ENCODE measurements at regions not wholly inside any gene's neighbourhood (a gene's known extent, or its start where the extent isn't known, plus 50 kb on each side); places are given as distances from the start of the nearest gene placed in this dataset.

DNA sequence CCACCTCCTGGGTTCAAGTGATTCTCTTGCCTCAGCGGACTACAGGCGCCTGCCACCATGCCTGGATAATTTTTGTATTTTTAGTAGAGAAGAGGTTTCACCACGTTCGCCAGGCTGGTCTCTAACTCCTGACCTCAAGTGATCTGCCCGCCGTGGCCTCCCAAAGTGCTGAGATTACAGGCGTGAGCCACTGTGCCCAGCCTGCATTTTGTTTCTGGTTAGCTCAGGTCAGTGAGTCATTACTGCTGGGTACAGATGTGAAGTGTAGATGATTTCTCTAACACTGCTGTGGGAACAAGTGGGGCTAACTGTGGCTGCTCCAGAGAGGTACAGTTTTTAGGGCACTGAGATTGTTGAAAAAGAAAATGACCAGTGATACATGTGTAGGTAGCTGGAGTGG is 188.6 kb downstream of the PRL start:
- Histone ChIP-seq H3K4me1 (ENCODE audit: insufficient read depth, low read length) (no peaks in the 10 kb centered on the region), H3K9ac (ENCODE audit: extremely low read depth, insufficient read length, low read length) (no peak overlapping the region), H2BK15ac (ENCODE audit: low read depth, low read length) (no peak overlapping the region), H3K9me3 (ENCODE audit: control insufficient read depth, low read depth, low read length) (no peaks in the 10 kb centered on the region), H2BK5ac (ENCODE audit: insufficient read length, low read length) (no peak overlapping the region), H3K23ac (ENCODE audit: insufficient read length, low read depth, low read length) (no peak overlapping the region), H4K5ac (ENCODE audit: insufficient read length, low read depth, low read length) (no peak overlapping the region), H2BK20ac (ENCODE audit: low read depth, low read length, poor library complexity, severe bottlenecking) (no peak overlapping the region), H3K18ac (ENCODE audit: insufficient read length, low read depth, low read length) (no peak overlapping the region), H4K20me1 (ENCODE audit: control insufficient read depth, insufficient read depth, insufficient read length) (no peaks in the 10 kb centered on the region), H2BK12ac (ENCODE audit: insufficient read length, low read depth, low read length) (no peak overlapping the region), H3K4ac (ENCODE audit: low read depth, low read length) (no peak overlapping the region), H2BK120ac (ENCODE audit: low read depth, low read length, poor library complexity, severe bottlenecking) (no peak overlapping the region), H3K23me2 (ENCODE audit: insufficient read length, low read depth, low read length, poor library complexity, severe bottlenecking) (no peaks in the 10 kb centered on the region), H3K56ac (ENCODE audit: insufficient read length, low read depth, low read length) (no peak overlapping the region), H3K4me2 (ENCODE audit: insufficient read depth, insufficient read length, low read length) (no peak overlapping the region), H4K91ac (ENCODE audit: insufficient read length, low read depth, low read length) (no peak overlapping the region), H3K79me1 (ENCODE audit: insufficient read depth, low read depth, low read length, poor library complexity, severe bottlenecking) (no peaks in the 10 kb centered on the region), H4K8ac (replicated peaks; ENCODE audit: insufficient read length, low read depth, low read length) (no peak overlapping the region), H2AFZ (ENCODE audit: low read length) (no peak overlapping the region), H3T11ph (ENCODE audit: low read length) (no peak overlapping the region), H3K79me2 (ENCODE audit: insufficient read depth, low read length) (no peaks in the 10 kb centered on the region), H3K14ac (ENCODE audit: insufficient read depth, low read length) (no peak overlapping the region), H2AK5ac (ENCODE audit: insufficient read length, low read length) (no peak overlapping the region), H3K27ac (ENCODE audit: insufficient read length, low read depth, low read length) (no peak overlapping the region), H3K27me3 (ENCODE audit: insufficient read depth, low read length) (no peaks in the 10 kb centered on the region)
- peaks cover 2 to 23% (median 8%) of the 10 kb centered on the region in 3 experiments; a peak in 5 of 7 replicates for H3K36me3 Mint-ChIP-seq (ENCODE audit: insufficient read depth in 1 of 3, low read depth in 3 of 3)
- no peaks in the 10 kb centered on the region for H3K27me3 Mint-ChIP-seq (ENCODE audit: low read depth)
- H3K27ac Mint-ChIP-seq: peak overlapping the region; percentile 63 to 82 (median 79); a peak in 2 of 7 replicates
- H3K9me3 Mint-ChIP-seq: no peaks in the 10 kb centered on the region
- TF ChIP-seq, protein P1, sequence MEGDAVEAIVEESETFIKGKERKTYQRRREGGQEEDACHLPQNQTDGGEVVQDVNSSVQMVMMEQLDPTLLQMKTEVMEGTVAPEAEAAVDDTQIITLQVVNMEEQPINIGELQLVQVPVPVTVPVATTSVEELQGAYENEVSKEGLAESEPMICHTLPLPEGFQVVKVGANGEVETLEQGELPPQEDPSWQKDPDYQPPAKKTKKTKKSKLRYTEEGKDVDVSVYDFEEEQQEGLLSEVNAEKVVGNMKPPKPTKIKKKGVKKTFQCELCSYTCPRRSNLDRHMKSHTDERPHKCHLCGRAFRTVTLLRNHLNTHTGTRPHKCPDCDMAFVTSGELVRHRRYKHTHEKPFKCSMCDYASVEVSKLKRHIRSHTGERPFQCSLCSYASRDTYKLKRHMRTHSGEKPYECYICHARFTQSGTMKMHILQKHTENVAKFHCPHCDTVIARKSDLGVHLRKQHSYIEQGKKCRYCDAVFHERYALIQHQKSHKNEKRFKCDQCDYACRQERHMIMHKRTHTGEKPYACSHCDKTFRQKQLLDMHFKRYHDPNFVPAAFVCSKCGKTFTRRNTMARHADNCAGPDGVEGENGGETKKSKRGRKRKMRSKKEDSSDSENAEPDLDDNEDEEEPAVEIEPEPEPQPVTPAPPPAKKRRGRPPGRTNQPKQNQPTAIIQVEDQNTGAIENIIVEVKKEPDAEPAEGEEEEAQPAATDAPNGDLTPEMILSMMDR (conservative IDR thresholded peaks at IDR 0.05): no peak
- no peaks in the 10 kb centered on the region for H3K4me1 Mint-ChIP-seq
- WGBS (ENCODE audit: extremely low coverage, insufficient read length, low lambda C conversion rate): no CpG with 5 or more reads among the region's 7 CpGs
- no peak for DNase-seq
- H3K4me3 Mint-ChIP-seq: no peak overlapping the region
